Upper lobe of right lung (tissue), 1 donor: ENCODE measurements at regions not wholly inside any gene's neighbourhood (a gene's known extent, or its start where the extent isn't known, plus 50 kb on each side); places are given as distances from the start of the nearest gene placed in this dataset.
"Not testable (repeated sequence)": the region's sequence is repeated elsewhere in the genome, so short reads cannot be mapped to it uniquely, and the experiment has no call there.

Source experiments
- ATAC-seq: fragments of 200-7000 bp; cut with Tn5 transposase; one replicate; pipeline ENCODE4 v1.9.1; 2020; ENCODE audit warnings: mild to moderate bottlenecking, moderate library complexity
- DNase-seq: peaks from one replicate; pipeline ENCODE4 v3.0.0-alpha.2; 2020
- H3K27ac ChIP-seq: fragments of 200-600 bp; one replicate; pipeline ENCODE4 v1.8.0; 2022
- H3K27me3 ChIP-seq: fragments of 200-600 bp; one replicate; pipeline ENCODE4 v1.8.0; 2022; ENCODE audit warnings: mild to moderate bottlenecking
- H3K36me3 ChIP-seq: fragments of 200-600 bp; one replicate; pipeline ENCODE4 v1.8.0; 2022
- H3K4me1 ChIP-seq: fragments of 200-600 bp; one replicate; pipeline ENCODE4 v1.8.0; 2022
- H3K4me3 ChIP-seq: fragments of 200-600 bp; one replicate; pipeline ENCODE4 v1.8.0; 2022; ENCODE audit warnings: mild to moderate bottlenecking
- H3K9me3 ChIP-seq: fragments of 200-600 bp; one replicate; pipeline ENCODE4 v1.8.0; 2022
- CTCF ChIP-seq: fragments of 200-600 bp; IDR thresholded peaks from one replicate; pipeline ENCODE4 v1.8.0; 2022; ENCODE audit warnings: antibody characterized with exemption
- intact Hi-C: fragments of 100-400 bp; cut with DNase I; formaldehyde crosslinking; loops from one replicate; pipeline ENCODE4 v1.11.0; 2022
- donor health status: DM: no; HTN: yes; CAD: no; lungs with severe emphysema.

GRCh38 chr4:186805020-186805820 lies 81.6 kb upstream of the FAT1 start:
- H3K36me3 ChIP-seq: no peaks in the 10 kb centered on the region
- intact Hi-C loops: no loop called here
- H3K4me3 ChIP-seq: no peak overlapping the region
- H3K27ac ChIP-seq: no peak overlapping the region
- no peak for TF ChIP-seq CTCF
- no peaks in the 10 kb centered on the region for H3K9me3 ChIP-seq
- DNase-seq: no peak
- ATAC-seq: no peak
- H3K4me1 ChIP-seq: no peaks in the 10 kb centered on the region
- no peaks in the 10 kb centered on the region for H3K27me3 ChIP-seq

- H3K4me3 ChIP-seq, H3K27ac ChIP-seq, H3K27me3 ChIP-seq, ATAC-seq, intact Hi-C loops, H3K36me3 ChIP-seq, H3K9me3 ChIP-seq, H3K4me1 ChIP-seq, DNase-seq: not testable (repeated sequence)
Measured at GRCh38 chr4:186805917-186806316, 82.3 kb upstream of the FAT1 start.

- DNase-seq: no peak
- H3K9me3 ChIP-seq: no peaks in the 10 kb centered on the region
- H3K36me3 ChIP-seq: no peaks in the 10 kb centered on the region
- ATAC-seq: no peak
- H3K4me3 ChIP-seq: no peak overlapping the region
- H3K27ac ChIP-seq: no peak overlapping the region
- H3K4me1 ChIP-seq: no peaks in the 10 kb centered on the region
- no peak for TF ChIP-seq CTCF
- H3K27me3 ChIP-seq: no peaks in the 10 kb centered on the region
- intact Hi-C loops: no loop called here
Measured at GRCh38 chr4:186806679-186807421, 83.2 kb upstream of the FAT1 start.

GRCh38 chr4:186807808-186808629 lies 84.4 kb upstream of the FAT1 start:
- DNase-seq: no peak
- H3K27ac ChIP-seq: no peak overlapping the region
- ATAC-seq: peak; percentile 32
- no peak for TF ChIP-seq CTCF
- H3K9me3 ChIP-seq: no peaks in the 10 kb centered on the region
- no peaks in the 10 kb centered on the region for H3K4me1 ChIP-seq
- no peaks in the 10 kb centered on the region for H3K27me3 ChIP-seq
- no peaks in the 10 kb centered on the region for H3K36me3 ChIP-seq
- H3K4me3 ChIP-seq: no peak overlapping the region
- intact Hi-C loops: no loop called here

GRCh38 chr4:186808630-186809018 lies 85.0 kb upstream of the FAT1 start:
- intact Hi-C loops: no loop called here
- ATAC-seq (peak; percentile 10), DNase-seq (no peak)

More at GRCh38 chr4:186808630-186809018, 85.0 kb upstream of the FAT1 start:
- no peak for TF ChIP-seq CTCF
- Histone ChIP-seq H3K4me3 (no peak overlapping the region), H3K9me3 (no peaks in the 10 kb centered on the region), H3K36me3 (no peaks in the 10 kb centered on the region), H3K4me1 (no peaks in the 10 kb centered on the region), H3K27ac (no peak overlapping the region), H3K27me3 (no peaks in the 10 kb centered on the region)
